Stimulated activated CD4-positive, alpha-beta T cell treated with anti-CD3 and anti-CD28 coated beads, Interleukin-15, amount 100 ng/mL, for 24 hours (primary cell): ENCODE measurements at regions not wholly inside any gene's neighbourhood (a gene's known extent, or its start where the extent isn't known, plus 50 kb on each side); places are given as distances from the start of the nearest gene placed in this dataset.

ENCODE experiments used
- DNase-seq: peaks from one replicate; pipeline ENCODE4 v3.0.0-alpha.2; 2020

- DNase-seq: no peak
These were observed 1177.3 kb upstream of the NUDT12 start for GRCh38 chr5:104739905-104740304.

- no peak for DNase-seq
These were observed 1176.9 kb upstream of the NUDT12 start for GRCh38 chr5:104739503-104739902.

GRCh38 chr5:104736073-104736472, 1173.5 kb upstream of the NUDT12 start:
- DNase-seq: no peak

- no peak for DNase-seq
These were observed 1171.5 kb upstream of the NUDT12 start for GRCh38 chr5:104734046-104734445.

GRCh38 chr5:104733063-104733669, 1170.6 kb upstream of the NUDT12 start:
- no peak for DNase-seq

GRCh38 chr5:104731331-104731730, 1168.7 kb upstream of the NUDT12 start:
- no peak for DNase-seq

- no peak for DNase-seq
These were observed 1145.4 kb upstream of the NUDT12 start for GRCh38 chr5:104708027-104708426.

GRCh38 chr5:104706600-104706999, 1144.0 kb upstream of the NUDT12 start:
- no peak for DNase-seq

GRCh38 chr5:104702212-104702611, 1139.6 kb upstream of the NUDT12 start:
- DNase-seq: no peak

- DNase-seq: no peak
These were observed 1136.8 kb upstream of the NUDT12 start for GRCh38 chr5:104699438-104699837.

GRCh38 chr5:104661256-104661655, 1098.7 kb upstream of the NUDT12 start:
- DNase-seq: no peak

GRCh38 chr5:104659497-104659896, 1096.9 kb upstream of the NUDT12 start:
- DNase-seq: no peak

GRCh38 chr5:104652271-104652861, 1089.8 kb upstream of the NUDT12 start:
- no peak for DNase-seq

GRCh38 chr5:104650313-104651055, 1087.9 kb upstream of the NUDT12 start:
- DNase-seq: no peak

- DNase-seq: no peak
These were observed 1083.8 kb upstream of the NUDT12 start for GRCh38 chr5:104646416-104646815.

- DNase-seq: no peak
These were observed 1080.7 kb upstream of the NUDT12 start for GRCh38 chr5:104643320-104643719.

- DNase-seq: no peak
These were observed 1072.6 kb upstream of the NUDT12 start for GRCh38 chr5:104635227-104635626.

GRCh38 chr5:104628911-104629310, 1066.3 kb upstream of the NUDT12 start:
- no peak for DNase-seq

GRCh38 chr5:104626122-104626521, 1063.5 kb upstream of the NUDT12 start:
- no peak for DNase-seq

- DNase-seq: no peak
These were observed 1049.4 kb upstream of the NUDT12 start for GRCh38 chr5:104612005-104612404.

GRCh38 chr5:104611135-104611767, 1048.7 kb upstream of the NUDT12 start:
- DNase-seq: no peak

- no peak for DNase-seq
These were observed 1043.8 kb upstream of the NUDT12 start for GRCh38 chr5:104606258-104606829.

- DNase-seq: no peak
These were observed 1037.1 kb upstream of the NUDT12 start for GRCh38 chr5:104599726-104600125.

GRCh38 chr5:104598285-104598684, 1035.7 kb upstream of the NUDT12 start:
- DNase-seq: no peak
